A549 (cell line): ENCODE measurements at regions not wholly inside any gene's neighbourhood (a gene's known extent, or its start where the extent isn't known, plus 50 kb on each side); places are given as distances from the start of the nearest gene placed in this dataset.

Source experiments
- ATAC-seq, 2 experiments: fragments of 200-7000 bp in 1 of 2; fragments of >200 bp in 1 of 2; cut with Nextera tagmentation in 1 of 2; cut with Tn5 transposase in 1 of 2; 3 replicates each; pipeline versions ENCODE4 v1.8.0 to v1.9.1; 2018 to 2020; ENCODE audit warnings: mild to moderate bottlenecking in 1 of 2, moderate library complexity in 1 of 2
- CTCF ChIA-PET: fragments of 300-600 bp; sonication (Branson Sonifier 250); formaldehyde crosslinking; extraction: SDS; loops from one replicate; lab custom pipeline; 2021; ENCODE audit warnings: antibody characterized with exemption, inconsistent platforms; lab: Yijun Ruan, JAX
- POLR2A ChIA-PET: fragments of 350-600 bp; formaldehyde crosslinking; extraction: SDS; loops from one replicate; lab custom pipeline; 2021; ENCODE audit warnings: antibody characterized with exemption, inconsistent platforms; lab: Yijun Ruan, JAX
- DNase-seq, 2 experiments: peaks; one replicate each; pipeline versions ENCODE4 v3.0.0 to v3.0.0-alpha.2; 2011 to 2016; ENCODE audit warnings: low read depth in 1 of 2, low spot score in 1 of 2
- FAIRE-seq: peaks from 2 replicates; lab custom pipeline; 2011; peaks lifted over from hg19 to GRCh38; lab: Jason Lieb, UNC
- H3K27ac ChIP-seq, 2 experiments: fragments of >200 bp; sonication (Bioruptor Twin); formaldehyde crosslinking; 3 replicates each; pipeline ENCODE4 v1.5.1; 2016 to 2017
- H3K4me1 ChIP-seq: fragments of >200 bp; sonication (Bioruptor Twin); formaldehyde crosslinking; 3 replicates; pipeline ENCODE4 v1.6.1; 2016
- H3K4me2 ChIP-seq: fragments of >200 bp; sonication (Bioruptor Twin); formaldehyde crosslinking; 3 replicates; pipeline ENCODE4 v1.6.1; 2016
- H3K4me3 ChIP-seq: fragments of >200 bp; sonication (Bioruptor Twin); formaldehyde crosslinking; 3 replicates; pipeline ENCODE4 v1.5.1; 2016
- H3K9me3 ChIP-seq: fragments of >200 bp; sonication (Bioruptor Twin); formaldehyde crosslinking; 3 replicates; pipeline ENCODE4 v1.6.1; 2016
- CHD4 ChIP-seq: fragments of 200-600 bp; sonication (generic); IDR thresholded peaks from 2 replicates; pipeline ENCODE4 v1.6.1; 2016; ENCODE audit warnings: antibody characterized with exemption, mild to moderate bottlenecking, borderline replicate concordance
- ESRRA ChIP-seq: fragments of 150-350 bp; IDR thresholded peaks from 2 replicates; pipeline ENCODE4 v1.6.1; 2014; ENCODE audit warnings: mild to moderate bottlenecking, low read length, borderline replicate concordance
- FOSB ChIP-seq: fragments of 250-450 bp; sonication (Bioruptor Pico); IDR thresholded peaks from 2 replicates; pipeline ENCODE4 v1.5.0; 2020; ENCODE audit warnings: mild to moderate bottlenecking, moderate library complexity
- FOSL2 ChIP-seq, 2 experiments: fragments of 450-650 bp in 1 of 2; fragments of >200 bp in 1 of 2; sonication (Bioruptor Twin) in 1 of 2; formaldehyde crosslinking; IDR thresholded peaks; 2 replicates each; pipeline versions ENCODE4 v1.5.0 to v1.6.1; 2016 to 2020; ENCODE audit warnings: mild to moderate bottlenecking in 1 of 2, moderate library complexity in 1 of 2
- HEYL ChIP-seq: fragments of 250-450 bp; sonication (Bioruptor Pico); IDR thresholded peaks from 2 replicates; pipeline ENCODE4 v1.8.0; 2021; ENCODE audit warnings: mild to moderate bottlenecking, moderate library complexity
- HOXA7 ChIP-seq: fragments of 250-450 bp; sonication (Bioruptor Pico); IDR thresholded peaks from 2 replicates; pipeline ENCODE4 v1.5.0; 2020; ENCODE audit warnings: mild to moderate bottlenecking, moderate library complexity
- HOXB5 ChIP-seq: fragments of 250-450 bp; sonication (Bioruptor Pico); IDR thresholded peaks from 2 replicates; pipeline ENCODE4 v1.5.0; 2020; ENCODE audit warnings: mild to moderate bottlenecking, moderate library complexity
- JUN ChIP-seq, 2 experiments: fragments of >200 bp; sonication (Bioruptor Twin); formaldehyde crosslinking; IDR thresholded peaks; 2 replicates in 1 of 2; 3 replicates in 1 of 2; pipeline ENCODE4 v1.6.1; 2016 to 2017
- NFE2L2 ChIP-seq: fragments of 150-350 bp; conservative IDR thresholded peaks from 2 replicates; pipeline ENCODE4 v1.6.1; 2014; ENCODE audit warnings: low read length
- POLR2A ChIP-seq: IDR thresholded peaks from 2 replicates; pipeline ENCODE4 v1.6.1; 2012; ENCODE audit warnings: mild to moderate bottlenecking, low read length
- RAD21 ChIP-seq, 2 experiments: fragments of >200 bp in 1 of 2; sonication (Bioruptor Twin) in 1 of 2; formaldehyde crosslinking in 1 of 2; IDR thresholded peaks in 1 of 2; conservative IDR thresholded peaks in 1 of 2; 2 replicates in 1 of 2; 3 replicates in 1 of 2; pipeline ENCODE4 v1.6.1; 2012 to 2018; ENCODE audit warnings: inconsistent platforms in 1 of 2
- RCOR1 ChIP-seq: fragments of 150-350 bp; IDR thresholded peaks from 2 replicates; pipeline ENCODE4 v1.6.1; 2014; ENCODE audit warnings: antibody characterized with exemption, low read length, low read depth
- RNF2 ChIP-seq: fragments of 200-600 bp; sonication (generic); IDR thresholded peaks from 2 replicates; pipeline ENCODE4 v1.6.1; 2016; ENCODE audit warnings: low read depth, mild to moderate bottlenecking, antibody characterized with exemption, moderate library complexity, borderline replicate concordance
- SMC3 ChIP-seq: fragments of >200 bp; sonication (Bioruptor Twin); formaldehyde crosslinking; IDR thresholded peaks from 3 replicates; pipeline ENCODE4 v1.6.1; 2018; ENCODE audit warnings: inconsistent platforms
- ZFP36 ChIP-seq: fragments of 450-650 bp; IDR thresholded peaks from 2 replicates; pipeline ENCODE4 v1.6.1; 2014; ENCODE audit warnings: borderline replicate concordance; ENCODE audit not compliant: partially characterized antibody
- ZSCAN20 ChIP-seq: fragments of 250-450 bp; sonication (Bioruptor Pico); IDR thresholded peaks from 2 replicates; pipeline ENCODE4 v1.8.0; 2022; ENCODE audit warnings: mild to moderate bottlenecking, moderate library complexity
- WGBS: methylation state at CpG from one replicate; pipeline ENCODE4 v1.1.6; 2017; ENCODE audit errors: missing lambda C conversion rate; 5-methylcytosine and 5-hydroxymethylcytosine counted together
- TF ChIP-seq, protein P1 (sequence below): IDR thresholded peaks from 2 replicates; pipeline ENCODE4 v1.6.1; 2012; ENCODE audit warnings: low read depth, borderline replicate concordance
- TF ChIP-seq, protein P2 (sequence below): IDR thresholded peaks from 2 replicates; pipeline ENCODE4 v1.6.1; 2012
- TF ChIP-seq, protein P3 (sequence below): fragments of >200 bp; sonication (Bioruptor Twin); formaldehyde crosslinking; IDR thresholded peaks from 3 replicates; pipeline ENCODE4 v1.5.1; 2016
- TF ChIP-seq, protein P4 (sequence below): fragments of 150-350 bp; IDR thresholded peaks from 2 replicates; pipeline ENCODE4 v1.6.1; 2014; ENCODE audit warnings: low read depth, mild to moderate bottlenecking, low read length
- TF ChIP-seq, protein P5 (sequence below): fragments of 450-650 bp; IDR thresholded peaks from 2 replicates; pipeline ENCODE4 v1.6.1; 2014; ENCODE audit warnings: antibody characterized with exemption

DNA sequence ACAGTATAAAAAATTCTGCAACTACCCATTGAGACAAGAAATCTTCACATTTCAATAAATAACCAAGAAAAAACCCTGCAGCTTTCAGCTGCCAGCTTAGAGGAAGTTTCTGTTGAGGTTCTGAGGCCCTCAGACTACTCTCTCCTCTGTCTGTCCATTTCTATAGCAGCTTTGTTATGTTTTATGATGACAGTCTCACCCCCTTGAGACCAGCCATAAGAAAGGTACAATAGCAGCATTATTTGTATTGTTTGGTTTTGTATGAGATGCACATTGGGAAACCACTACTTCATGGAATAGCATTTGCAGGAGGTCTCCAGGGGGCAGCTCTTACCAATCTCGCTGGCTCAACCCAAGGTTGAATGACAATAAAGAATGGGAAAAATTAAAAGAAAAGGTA, 334.6 kb upstream of the VRK2 start:
- FAIRE-seq (no peak), DNase-seq (no peak), ATAC-seq (no peak)
- CTCF ChIA-PET, result interaction anchor here (1.1 kb wide), 1 partner anchor 11 kb away, joined by 4 read pairs; no protein-coding TSS in a partner anchor
- Histone ChIP-seq H3K4me1 (no peaks in the 10 kb centered on the region), H3K9me3 (no peaks in the 10 kb centered on the region), H3K4me3 (no peak overlapping the region), H3K27ac (no peak overlapping the region), H3K4me2 (no peak overlapping the region)
- TF ChIP-seq, protein P1, sequence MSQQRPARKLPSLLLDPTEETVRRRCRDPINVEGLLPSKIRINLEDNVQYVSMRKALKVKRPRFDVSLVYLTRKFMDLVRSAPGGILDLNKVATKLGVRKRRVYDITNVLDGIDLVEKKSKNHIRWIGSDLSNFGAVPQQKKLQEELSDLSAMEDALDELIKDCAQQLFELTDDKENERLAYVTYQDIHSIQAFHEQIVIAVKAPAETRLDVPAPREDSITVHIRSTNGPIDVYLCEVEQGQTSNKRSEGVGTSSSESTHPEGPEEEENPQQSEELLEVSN, result no peak
- no peak for TF ChIP-seq HEYL (CRISPR knock-in tag)
- TF ChIP-seq JUN (IDR thresholded peaks at IDR 0.05), result no peak
- WGBS, result 39% methylated on average over 1 of the region's 1 CpG
- POLR2A ChIA-PET, result no interaction called here

DNA sequence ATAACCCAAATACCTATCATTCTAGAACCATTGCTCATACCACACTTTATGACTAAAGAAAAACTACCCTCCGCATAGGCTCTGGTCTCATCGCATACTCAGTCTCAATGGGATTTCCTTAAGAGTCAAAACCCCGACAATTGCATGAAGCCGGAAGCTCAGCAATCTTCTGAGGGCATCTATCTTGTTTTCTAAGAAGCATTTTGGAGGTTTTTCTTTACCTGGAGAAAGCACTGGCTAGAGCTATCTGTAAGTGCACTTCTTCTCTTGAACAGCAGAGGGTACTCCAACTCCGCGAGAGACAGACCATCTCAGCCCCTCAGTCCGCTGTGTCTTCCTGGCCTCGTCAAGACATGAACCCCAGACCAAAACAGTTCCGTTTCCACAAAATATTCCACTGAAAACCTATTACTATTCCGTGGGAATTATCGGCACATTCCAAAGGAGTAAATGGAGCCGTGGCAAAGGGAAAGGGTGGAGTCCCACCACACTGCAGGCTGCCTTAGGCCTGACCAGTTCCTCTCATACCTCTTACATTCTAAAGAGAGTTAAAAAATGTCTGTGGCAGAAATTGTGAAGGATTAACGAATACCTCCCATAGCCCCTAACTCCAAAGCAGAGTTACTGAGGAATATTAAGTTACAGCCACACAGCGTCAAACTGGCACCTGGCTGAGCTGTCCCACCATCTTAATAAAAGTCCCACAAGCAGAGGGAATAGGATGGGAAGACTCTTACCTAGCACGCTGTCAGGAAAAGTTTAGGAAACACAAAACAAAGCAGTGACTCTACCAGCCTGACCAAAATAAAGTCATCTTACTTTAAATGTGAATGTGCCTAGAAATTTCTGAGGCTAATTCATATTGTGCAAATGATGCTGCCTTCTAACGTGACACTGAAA, 325.6 kb upstream of the VRK2 start:
- POLR2A ChIA-PET, result no interaction called here
- Histone ChIP-seq H3K4me2 (peak overlapping the region; percentile 73), H3K4me3 (no peak overlapping the region), H3K4me1 (no peaks in the 10 kb centered on the region), H3K9me3 (no peaks in the 10 kb centered on the region)
- ATAC-seq, result peak; percentile 99 to 100
- TF ChIP-seq, protein P2, sequence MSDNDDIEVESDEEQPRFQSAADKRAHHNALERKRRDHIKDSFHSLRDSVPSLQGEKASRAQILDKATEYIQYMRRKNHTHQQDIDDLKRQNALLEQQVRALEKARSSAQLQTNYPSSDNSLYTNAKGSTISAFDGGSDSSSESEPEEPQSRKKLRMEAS, result no peak
- peak; percentile 85 for TF ChIP-seq SMC3
- peak; percentile 98 for TF ChIP-seq RAD21 (conservative IDR thresholded peaks at IDR 0.05 in 1 of 2, IDR thresholded peaks at IDR 0.05 in 1 of 2)
- TF ChIP-seq, protein P3, sequence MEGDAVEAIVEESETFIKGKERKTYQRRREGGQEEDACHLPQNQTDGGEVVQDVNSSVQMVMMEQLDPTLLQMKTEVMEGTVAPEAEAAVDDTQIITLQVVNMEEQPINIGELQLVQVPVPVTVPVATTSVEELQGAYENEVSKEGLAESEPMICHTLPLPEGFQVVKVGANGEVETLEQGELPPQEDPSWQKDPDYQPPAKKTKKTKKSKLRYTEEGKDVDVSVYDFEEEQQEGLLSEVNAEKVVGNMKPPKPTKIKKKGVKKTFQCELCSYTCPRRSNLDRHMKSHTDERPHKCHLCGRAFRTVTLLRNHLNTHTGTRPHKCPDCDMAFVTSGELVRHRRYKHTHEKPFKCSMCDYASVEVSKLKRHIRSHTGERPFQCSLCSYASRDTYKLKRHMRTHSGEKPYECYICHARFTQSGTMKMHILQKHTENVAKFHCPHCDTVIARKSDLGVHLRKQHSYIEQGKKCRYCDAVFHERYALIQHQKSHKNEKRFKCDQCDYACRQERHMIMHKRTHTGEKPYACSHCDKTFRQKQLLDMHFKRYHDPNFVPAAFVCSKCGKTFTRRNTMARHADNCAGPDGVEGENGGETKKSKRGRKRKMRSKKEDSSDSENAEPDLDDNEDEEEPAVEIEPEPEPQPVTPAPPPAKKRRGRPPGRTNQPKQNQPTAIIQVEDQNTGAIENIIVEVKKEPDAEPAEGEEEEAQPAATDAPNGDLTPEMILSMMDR, result peak; percentile 98
- TF ChIP-seq, all 56 proteins: peak for 3
- DNase-seq, result peak; percentile 38 to 76
- 19% methylated on average over 16 of the region's 16 CpGs for whole genome bisulfite sequencing
- FAIRE-seq, result peak; percentile 65
- CTCF ChIA-PET, result interaction anchor here (0.6 to 3.5 kb wide), 33 partner anchors 8 to 1320 kb away, joined by 3 to 16 read pairs (median 4); no protein-coding TSS in a partner anchor
- H3K27ac ChIP-seq, result peak overlapping the region; percentile 42 to 65; a peak in 4 of 6 replicates

DNA sequence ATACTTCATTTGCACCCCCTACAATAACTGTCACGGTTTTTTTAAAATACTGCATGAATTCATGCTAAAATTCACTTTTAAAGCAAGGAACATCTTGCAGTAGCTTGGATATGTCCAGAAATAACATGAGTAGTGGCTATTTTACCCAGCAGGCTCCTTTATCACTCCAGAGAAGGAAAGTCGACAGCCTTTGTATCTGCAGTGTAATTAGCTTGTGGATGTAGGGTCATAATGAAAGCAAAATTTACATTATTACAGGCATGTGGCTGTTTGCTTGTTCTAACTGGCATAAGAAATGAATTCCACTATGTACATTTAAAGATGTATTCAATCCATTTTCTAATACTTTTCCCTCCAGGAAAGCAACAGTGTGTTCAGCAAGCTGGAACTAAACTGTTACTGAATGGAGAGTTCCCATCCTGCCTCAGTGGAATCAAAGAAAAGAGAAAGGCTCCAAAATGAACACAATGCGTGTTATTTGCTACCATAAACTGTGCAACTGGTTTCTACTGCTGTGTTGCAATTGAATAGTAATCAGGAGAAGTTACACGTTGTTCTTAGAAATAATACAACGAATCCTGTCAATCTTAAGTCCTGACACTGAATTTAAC, 321.2 kb upstream of the VRK2 start:
- H3K4me3 ChIP-seq, result no peak overlapping the region
- H3K4me2 ChIP-seq, result no peak overlapping the region
- ChIA-PET CTCF (interaction anchor here (0.6 kb wide), 1 partner anchor 34 kb away, joined by 3 read pairs; no protein-coding TSS in a partner anchor), POLR2A (no interaction called here)
- no peak for ATAC-seq
- 60% methylated on average over 5 of the region's 5 CpGs for WGBS
- TF ChIP-seq FOSL2 (IDR thresholded peaks at IDR 0.05), result no peak
- no peak for TF ChIP-seq FOSL2 (CRISPR knock-in tag; IDR thresholded peaks at IDR 0.05)
- no peak for TF ChIP-seq RCOR1
- TF ChIP-seq CHD4, result no peak
- no peak for TF ChIP-seq HOXA7 (CRISPR knock-in tag)
- no peak for TF ChIP-seq ZFP36
- TF ChIP-seq RNF2, result no peak
- DNase-seq, result no peak
- H3K27ac ChIP-seq, result no peak overlapping the region
- no peaks in the 10 kb centered on the region for H3K4me1 ChIP-seq
- H3K9me3 ChIP-seq, result no peaks in the 10 kb centered on the region
- FAIRE-seq, result no peak

DNA sequence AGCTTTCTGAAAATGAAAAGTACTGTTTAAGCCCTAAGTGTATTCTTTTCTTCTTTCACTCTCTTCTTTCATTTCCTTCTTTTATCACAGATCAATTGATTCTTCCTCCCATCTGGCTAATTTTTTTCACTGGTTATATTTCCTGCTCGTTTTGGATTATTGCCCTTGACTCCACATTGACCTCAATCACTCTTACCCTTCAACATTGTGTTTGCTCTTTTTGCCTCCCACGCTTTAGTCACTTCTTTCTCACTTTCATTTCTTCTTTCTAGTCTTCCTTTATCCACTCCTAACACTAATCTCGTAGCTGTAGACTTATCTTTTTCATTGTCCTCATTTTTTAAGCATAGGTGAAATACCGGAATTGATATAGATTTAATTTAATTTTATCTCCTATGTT, 320.3 kb upstream of the VRK2 start:
- Histone ChIP-seq H3K9me3 (no peaks in the 10 kb centered on the region), H3K4me2 (no peak overlapping the region), H3K4me1 (no peaks in the 10 kb centered on the region), H3K4me3 (no peak overlapping the region), H3K27ac (no peak overlapping the region)
- ATAC-seq (no peak), FAIRE-seq (no peak), DNase-seq (no peak)
- POLR2A ChIA-PET, result interaction anchor here (0.6 kb wide), 1 partner anchor 720 kb away, joined by 3 read pairs; no protein-coding TSS in a partner anchor
- CTCF ChIA-PET, result interaction anchor here (0.5 to 0.6 kb wide), 2 partner anchors 63 to 603 kb away, joined by 3 to 4 read pairs; no protein-coding TSS in a partner anchor
- 37% methylated on average over 4 of the region's 4 CpGs for WGBS
- TF ChIP-seq ESRRA (no peak), JUN (IDR thresholded peaks at IDR 0.05) (no peak), NFE2L2 (no peak), HOXB5 (no peak), FOSB (CRISPR knock-in tag) (no peak), ZSCAN20 (CRISPR knock-in tag) (no peak), HEYL (CRISPR knock-in tag) (no peak), POLR2A (no peak)
- TF ChIP-seq, protein P4, sequence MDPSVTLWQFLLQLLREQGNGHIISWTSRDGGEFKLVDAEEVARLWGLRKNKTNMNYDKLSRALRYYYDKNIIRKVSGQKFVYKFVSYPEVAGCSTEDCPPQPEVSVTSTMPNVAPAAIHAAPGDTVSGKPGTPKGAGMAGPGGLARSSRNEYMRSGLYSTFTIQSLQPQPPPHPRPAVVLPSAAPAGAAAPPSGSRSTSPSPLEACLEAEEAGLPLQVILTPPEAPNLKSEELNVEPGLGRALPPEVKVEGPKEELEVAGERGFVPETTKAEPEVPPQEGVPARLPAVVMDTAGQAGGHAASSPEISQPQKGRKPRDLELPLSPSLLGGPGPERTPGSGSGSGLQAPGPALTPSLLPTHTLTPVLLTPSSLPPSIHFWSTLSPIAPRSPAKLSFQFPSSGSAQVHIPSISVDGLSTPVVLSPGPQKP, result no peak
- TF ChIP-seq, protein P5, sequence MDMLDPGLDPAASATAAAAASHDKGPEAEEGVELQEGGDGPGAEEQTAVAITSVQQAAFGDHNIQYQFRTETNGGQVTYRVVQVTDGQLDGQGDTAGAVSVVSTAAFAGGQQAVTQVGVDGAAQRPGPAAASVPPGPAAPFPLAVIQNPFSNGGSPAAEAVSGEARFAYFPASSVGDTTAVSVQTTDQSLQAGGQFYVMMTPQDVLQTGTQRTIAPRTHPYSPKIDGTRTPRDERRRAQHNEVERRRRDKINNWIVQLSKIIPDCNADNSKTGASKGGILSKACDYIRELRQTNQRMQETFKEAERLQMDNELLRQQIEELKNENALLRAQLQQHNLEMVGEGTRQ, result no peak
